HCT116 (cell line): ENCODE measurements at regions not wholly inside any gene's neighbourhood (a gene's known extent, or its start where the extent isn't known, plus 50 kb on each side); places are given as distances from the start of the nearest gene placed in this dataset.

Experiments used
- ATAC-seq: fragments of 200-7000 bp; cut with Tn5 transposase; 2 replicates; pipeline ENCODE4 v1.9.1; 2020; ENCODE audit warnings: mild to moderate bottlenecking, moderate library complexity
- BruUV-seq: library from RNA; stranded (reverse); fragments of 400-500 nt; replicated peaks from 2 replicates; lab custom pipeline; 2021; lab: Mats Ljungman, UMichigan
- CTCF ChIA-PET: fragments of 300-600 bp; sonication (Branson Sonifier 250); formaldehyde crosslinking; loops from one replicate; lab custom pipeline; 2021; ENCODE audit warnings: antibody characterized with exemption; lab: Charles Lee
- POLR2A ChIA-PET: fragments of 300-600, 350-600 bp; sonication (Branson Sonifier 250); formaldehyde crosslinking; loops from one replicate; lab custom pipeline; 2021; ENCODE audit warnings: antibody characterized with exemption; lab: Charles Lee
- RAD21 ChIA-PET, 2 experiments: fragments of 300-600 bp; sonication (Branson Sonifier 250); formaldehyde crosslinking; loops; one replicate each; lab custom pipeline; 2023; ENCODE audit warnings: low total read pairs in 2 of 2; ENCODE audit not compliant: uncharacterized antibody in 2 of 2, unreplicated experiment in 2 of 2, low non-redundant PET in 1 of 2; lab: Charles Lee
- DNase-seq: peaks from one replicate; pipeline ENCODE4 v3.0.0-alpha.2; 2010; ENCODE audit warnings: low read depth, low spot score
- H2AFZ ChIP-seq: fragments of 200-600 bp; shearing (Covaris generic), sonication (generic); 2 replicates; pipeline ENCODE4 v1.6.1; 2017; ENCODE audit warnings: low read depth, mixed run types, mixed read lengths, antibody characterized with exemption, low read length; ENCODE audit not compliant: poor library complexity, severe bottlenecking
- H3K27ac ChIP-seq: 2 replicates; pipeline ENCODE4 v1.5.1; 2012; ENCODE audit warnings: low read depth, low read length
- H3K27me3 ChIP-seq: fragments of 200-600 bp; sonication (generic); 2 replicates; pipeline ENCODE4 v1.6.1; 2016; ENCODE audit warnings: mixed run types, low read length, mixed read lengths; ENCODE audit not compliant: insufficient read depth
- H3K36me3 ChIP-seq, 2 experiments: fragments of 200-500 bp in 1 of 2; fragments of 200-600 bp in 1 of 2; sonication (Bioruptor generic) in 1 of 2; sonication (generic) in 1 of 2; 2 replicates each; pipeline versions ENCODE4 v1.5.1 to v1.6.1; 2014 to 2016; ENCODE audit warnings: low read length in 2 of 2, inconsistent platforms in 1 of 2, mixed read lengths in 1 of 2, mixed run types in 1 of 2; ENCODE audit not compliant: insufficient read depth in 2 of 2, control insufficient read depth in 1 of 2
- H3K4me1 ChIP-seq, 2 experiments: fragments of 200-600 bp in 1 of 2; sonication (generic) in 1 of 2; 2 replicates each; pipeline versions ENCODE4 v1.5.1 to v1.6.1; 2012 to 2017; ENCODE audit warnings: low read length in 2 of 2, inconsistent platforms in 1 of 2, mild to moderate bottlenecking in 1 of 2, mixed read lengths in 1 of 2, mixed run types in 1 of 2, moderate library complexity in 1 of 2; ENCODE audit not compliant: insufficient read depth in 2 of 2, control insufficient read depth in 1 of 2
- H3K4me2 ChIP-seq: fragments of 200-600 bp; sonication (generic); 2 replicates; pipeline ENCODE4 v1.6.1; 2017; ENCODE audit warnings: mixed run types, low read length, mixed read lengths
- H3K4me3 ChIP-seq, 2 experiments: fragments of 200-600 bp in 1 of 2; sonication (generic) in 1 of 2; replicated peaks in 1 of 2; 2 replicates each; pipeline ENCODE4 v1.5.1; 2011 to 2016; ENCODE audit warnings: low read length in 2 of 2, control low read depth in 1 of 2, low read depth in 1 of 2, mild to moderate bottlenecking in 1 of 2, mixed read lengths in 1 of 2, mixed run types in 1 of 2
- H3K79me2 ChIP-seq: fragments of 200-600 bp; sonication (generic); 2 replicates; pipeline ENCODE4 v1.6.1; 2017; ENCODE audit warnings: mild to moderate bottlenecking, mixed run types, low read length, moderate library complexity, mixed read lengths; ENCODE audit not compliant: insufficient read depth
- H3K9ac ChIP-seq: fragments of 200-600 bp; sonication (generic); 2 replicates; pipeline ENCODE4 v1.6.1; 2016; ENCODE audit warnings: low read length, mixed read lengths
- H3K9me2 ChIP-seq: fragments of 200-600 bp; sonication (generic), shearing (Covaris generic); 2 replicates; pipeline ENCODE4 v1.6.1; 2017; ENCODE audit warnings: mixed run types, mild to moderate bottlenecking, moderate library complexity; ENCODE audit not compliant: insufficient read depth
- H3K9me3 ChIP-seq, 2 experiments: fragments of 200-500 bp in 1 of 2; fragments of 200-600 bp in 1 of 2; sonication (Bioruptor generic) in 1 of 2; sonication (generic) in 1 of 2; 2 replicates each; pipeline ENCODE4 v1.6.1; 2014 to 2017; ENCODE audit warnings: low read length in 2 of 2, mixed read lengths in 2 of 2, inconsistent platforms in 1 of 2, low read depth in 1 of 2, mild to moderate bottlenecking in 1 of 2, mixed run types in 1 of 2, moderate library complexity in 1 of 2; ENCODE audit not compliant: control insufficient read depth in 1 of 2, insufficient read depth in 1 of 2
- H4K20me1 ChIP-seq: fragments of 200-600 bp; sonication (generic), shearing (Covaris generic); 2 replicates; pipeline ENCODE4 v1.6.1; 2017; ENCODE audit warnings: mixed run types, mild to moderate bottlenecking, moderate library complexity; ENCODE audit not compliant: insufficient read depth
- CEBPB ChIP-seq: IDR thresholded peaks from 2 replicates; pipeline ENCODE4 v1.6.1; 2012; ENCODE audit warnings: low read depth
- EGR1 ChIP-seq: IDR thresholded peaks from 2 replicates; pipeline ENCODE4 v1.6.1; 2012; ENCODE audit warnings: low read depth
- ELF1 ChIP-seq: IDR thresholded peaks from 2 replicates; pipeline ENCODE4 v1.6.1; 2012; ENCODE audit warnings: low read depth, borderline replicate concordance
- EZH2 ChIP-seq: fragments of 200-600 bp; sonication (generic); IDR thresholded peaks from 2 replicates; pipeline ENCODE4 v1.6.1; 2017; ENCODE audit warnings: antibody characterized with exemption, mixed run types
- EZH2phosphoT487 ChIP-seq: fragments of 200-600 bp; IDR thresholded peaks from 2 replicates; pipeline ENCODE4 v1.6.1; 2018; ENCODE audit warnings: antibody characterized with exemption, borderline replicate concordance
- FOSL1 ChIP-seq: IDR thresholded peaks from 2 replicates; pipeline ENCODE4 v1.6.1; 2012; ENCODE audit warnings: low read depth
- MAX ChIP-seq: IDR thresholded peaks from 2 replicates; pipeline ENCODE4 v1.6.1; 2012
- RAD21 ChIP-seq: IDR thresholded peaks from 2 replicates; pipeline ENCODE4 v1.6.1; 2012; ENCODE audit warnings: low read depth, mild to moderate bottlenecking
- SP1 ChIP-seq: IDR thresholded peaks from 2 replicates; pipeline ENCODE4 v1.6.1; 2012; ENCODE audit warnings: low read depth
- TCF7L2 ChIP-seq: IDR thresholded peaks from 2 replicates; pipeline ENCODE4 v1.7.0; 2011; ENCODE audit warnings: borderline replicate concordance, inconsistent platforms; ENCODE audit not compliant: insufficient read depth, insufficient read length; ENCODE audit errors: extremely low read depth
- YY1 ChIP-seq: IDR thresholded peaks from 2 replicates; pipeline ENCODE4 v1.6.1; 2011; ENCODE audit warnings: low read length, low read depth, moderate library complexity, mild to moderate bottlenecking; ENCODE audit not compliant: insufficient replicate concordance; ENCODE audit errors: extremely low read depth
- ZBTB33 ChIP-seq: IDR thresholded peaks from 2 replicates; pipeline ENCODE4 v1.6.1; 2011; ENCODE audit warnings: mild to moderate bottlenecking, low read length, moderate library complexity; ENCODE audit not compliant: insufficient replicate concordance; ENCODE audit errors: extremely low read depth
- ZNF274 ChIP-seq: fragments of 200-500 bp; sonication (Bioruptor generic); IDR thresholded peaks from 2 replicates; pipeline ENCODE4 v1.6.1; 2014; ENCODE audit warnings: mild to moderate bottlenecking, low read depth, low read length, inconsistent platforms
- intact Hi-C: fragments of 100-400 bp; cut with micrococcal nuclease; formaldehyde crosslinking; loops from 2 replicates; pipeline ENCODE4 v1.10.0; 2022

- peaks cover 0 to 6% of the 10 kb centered on the region in 2 experiments; a peak in 1 of 4 replicates for H3K9me3 ChIP-seq
- no peak overlapping the region for H3K27ac ChIP-seq
- no peaks in the 10 kb centered on the region for H3K9me2 ChIP-seq
- ChIA-PET RAD21 (no interaction called here), POLR2A (no interaction called here), CTCF (no interaction called here)
- no peak overlapping the region for H3K4me3 ChIP-seq
- TF ChIP-seq YY1 (no peak), EZH2 (no peak), ZBTB33 (no peak), FOSL1 (no peak)
- no peaks in the 10 kb centered on the region for H3K27me3 ChIP-seq
- intact Hi-C loops = no loop called here
- no peak overlapping the region for H3K4me2 ChIP-seq
- no peak overlapping the region for H3K9ac ChIP-seq
- no TSS peak for BruUV-seq
- ATAC-seq = no peak
- H4K20me1 ChIP-seq = no peaks in the 10 kb centered on the region
- H3K4me1 ChIP-seq = no peaks in the 10 kb centered on the region
- H3K79me2 ChIP-seq = no peaks in the 10 kb centered on the region
- DNase-seq = no peak
- no peak overlapping the region for H2AFZ ChIP-seq
- no peaks in the 10 kb centered on the region for H3K36me3 ChIP-seq
Observed at GRCh38 chr21:38112219-38112789, 144.5 kb upstream of the KCNJ15 start.

- DNase-seq = no peak
- no peaks in the 10 kb centered on the region for H3K4me1 ChIP-seq
- no peak overlapping the region for H3K27ac ChIP-seq
- H3K79me2 ChIP-seq = no peaks in the 10 kb centered on the region
- no peak for ATAC-seq
- TF ChIP-seq ELF1 = no peak
- no peak for TF ChIP-seq RAD21
- TF ChIP-seq EZH2 = no peak
- TF ChIP-seq MAX = no peak
- no peak for TF ChIP-seq EGR1
- no peak for TF ChIP-seq ZNF274
- TF ChIP-seq YY1 = no peak
- no peak for TF ChIP-seq TCF7L2
- TF ChIP-seq EZH2phosphoT487 = no peak
- no peak for TF ChIP-seq FOSL1
- TF ChIP-seq SP1 = no peak
- TF ChIP-seq CEBPB = no peak
- TF ChIP-seq, all 23 proteins: peak for 0
- H3K9me2 ChIP-seq = no peaks in the 10 kb centered on the region
- no peak overlapping the region for H2AFZ ChIP-seq
- H3K4me3 ChIP-seq = no peak overlapping the region
- H3K9me3 ChIP-seq = peaks cover 0 to 13% of the 10 kb centered on the region in 2 experiments; a peak in 1 of 4 replicates
- no peak overlapping the region for H3K4me2 ChIP-seq
- no peaks in the 10 kb centered on the region for H3K36me3 ChIP-seq
- ChIA-PET POLR2A (no interaction called here), RAD21 (no interaction called here), CTCF (no interaction called here)
- no peak overlapping the region for H3K9ac ChIP-seq
- H4K20me1 ChIP-seq = no peaks in the 10 kb centered on the region
- no TSS peak for BruUV-seq
- no peaks in the 10 kb centered on the region for H3K27me3 ChIP-seq
- intact Hi-C loops = no loop called here
Observed at GRCh38 chr21:38114717-38115333, 142.0 kb upstream of the KCNJ15 start.
